H4 (cell line): ENCODE measurements at regions not wholly inside any gene's neighbourhood (a gene's known extent, or its start where the extent isn't known, plus 50 kb on each side); places are given as distances from the start of the nearest gene placed in this dataset.

ENCODE experiments used
- DNase-seq: peaks from one replicate; pipeline ENCODE4 v3.0.0-alpha.2; 2015; ENCODE audit warnings: low spot score

GRCh38 chr19:28486473-28486872 lies 726.5 kb downstream of the UQCRFS1 start:
- no peak for DNase-seq

- no peak for DNase-seq
Measured at GRCh38 chr19:28485292-28485691, 727.7 kb downstream of the UQCRFS1 start.

- no peak for DNase-seq
Measured at GRCh38 chr19:28483197-28483596, 729.8 kb downstream of the UQCRFS1 start.

- no peak for DNase-seq
Measured at GRCh38 chr19:28482221-28482620, 730.7 kb downstream of the UQCRFS1 start.

GRCh38 chr19:28481674-28482073 lies 731.3 kb downstream of the UQCRFS1 start:
- no peak for DNase-seq

GRCh38 chr19:28475525-28475924 lies 737.4 kb downstream of the UQCRFS1 start:
- DNase-seq = no peak

- no peak for DNase-seq
Measured at GRCh38 chr19:28472843-28473242, 740.1 kb downstream of the UQCRFS1 start.

GRCh38 chr19:28471731-28472510 lies 741.0 kb downstream of the UQCRFS1 start:
- DNase-seq = no peak

GRCh38 chr19:28469544-28469943 lies 743.4 kb downstream of the UQCRFS1 start:
- DNase-seq = no peak

- no peak for DNase-seq
Measured at GRCh38 chr19:28468701-28469459, 744.1 kb downstream of the UQCRFS1 start.

- DNase-seq = no peak
Measured at GRCh38 chr19:28466107-28467045, 746.6 kb downstream of the UQCRFS1 start.

GRCh38 chr19:28465371-28466086 lies 747.4 kb downstream of the UQCRFS1 start:
- no peak for DNase-seq

GRCh38 chr19:28463493-28464053 lies 749.4 kb downstream of the UQCRFS1 start:
- no peak for DNase-seq

- DNase-seq = no peak
Measured at GRCh38 chr19:28457620-28458019, 755.3 kb downstream of the UQCRFS1 start.

GRCh38 chr19:28456708-28457320 lies 756.1 kb downstream of the UQCRFS1 start:
- no peak for DNase-seq

GRCh38 chr19:28456252-28456651 lies 756.7 kb downstream of the UQCRFS1 start:
- no peak for DNase-seq

- DNase-seq = no peak
Measured at GRCh38 chr19:28454083-28454482, 758.9 kb downstream of the UQCRFS1 start.

- no peak for DNase-seq
Measured at GRCh38 chr19:28453420-28453819, 759.5 kb downstream of the UQCRFS1 start.

- DNase-seq = no peak
Measured at GRCh38 chr19:28449803-28450202, 763.1 kb downstream of the UQCRFS1 start.

- DNase-seq = no peak
Measured at GRCh38 chr19:28446511-28446910, 766.4 kb downstream of the UQCRFS1 start.

GRCh38 chr19:28445826-28446225 lies 767.1 kb downstream of the UQCRFS1 start:
- no peak for DNase-seq
